Neural cell (in vitro differentiated cells): ENCODE measurements at regions not wholly inside any gene's neighbourhood (a gene's known extent, or its start where the extent isn't known, plus 50 kb on each side); places are given as distances from the start of the nearest gene placed in this dataset.

Experiments
- EZH2 ChIP-seq: fragments of 200-600, 300-800 bp; shearing (Covaris generic), sonication (generic); IDR thresholded peaks from 2 replicates; pipeline ENCODE4 v1.6.1; 2014; ENCODE audit warnings: antibody characterized with exemption, low read length, borderline replicate concordance, mild to moderate bottlenecking; ENCODE audit not compliant: insufficient read depth, poor library complexity, severe bottlenecking
- MXI1 ChIP-seq: fragments of 450-650 bp; conservative IDR thresholded peaks from 2 replicates; pipeline ENCODE4 v1.6.1; 2014; ENCODE audit warnings: antibody characterized with exemption, mild to moderate bottlenecking; ENCODE audit not compliant: poor library complexity, severe bottlenecking

GRCh38 chr4:64776820-64777219 is 367.6 kb upstream of the TECRL start:
- TF ChIP-seq EZH2: no peak
- TF ChIP-seq MXI1: no peak
